Posterior vena cava (tissue), 2 donors: ENCODE measurements at regions not wholly inside any gene's neighbourhood (a gene's known extent, or its start where the extent isn't known, plus 50 kb on each side); places are given as distances from the start of the nearest gene placed in this dataset.

Experiments used
- DNase-seq: peaks from one replicate; pipeline ENCODE4 v3.0.0-alpha.2; 2020; ENCODE audit warnings: low spot score
- intact Hi-C, 2 donors: fragments of 100-400 bp; cut with DNase I; formaldehyde crosslinking; loops; one replicate each; pipeline versions ENCODE4 v1.14.1 to v1.14.2; 2022 to 2023
- donor health status: DM: yes; HTN: yes; CAD: no.
- donor health status: DM: yes; HTN: yes; CAD: no.

- no peak for DNase-seq
- intact Hi-C loops = no loop called here
These were observed 288.2 kb downstream of the PTPRU start for GRCh38 chr1:29524285-29525065.

- no peak for DNase-seq
- intact Hi-C loops = no loop called here
These were observed 287.3 kb downstream of the PTPRU start for GRCh38 chr1:29523576-29523975.

- intact Hi-C loops = no loop called here
- no peak for DNase-seq
These were observed 286.8 kb downstream of the PTPRU start for GRCh38 chr1:29523136-29523535.

GRCh38 chr1:29521811-29522580 lies 285.7 kb downstream of the PTPRU start:
- no peak for DNase-seq
- intact Hi-C loops = no loop called here

- no peak for DNase-seq
- intact Hi-C loops = no loop called here
These were observed 285.1 kb downstream of the PTPRU start for GRCh38 chr1:29521438-29521715.

- intact Hi-C loops = no loop called here
- no peak for DNase-seq
These were observed 284.5 kb downstream of the PTPRU start for GRCh38 chr1:29520571-29521437.

- intact Hi-C loops = no loop called here
- peak; percentile 62 for DNase-seq
These were observed 283.4 kb downstream of the PTPRU start for GRCh38 chr1:29519788-29520110.

GRCh38 chr1:29519108-29519787 lies 282.9 kb downstream of the PTPRU start:
- intact Hi-C loops = no loop called here
- no peak for DNase-seq

GRCh38 chr1:29518183-29518835 lies 282.0 kb downstream of the PTPRU start:
- no peak for DNase-seq

GRCh38 chr1:29517251-29518086 lies 281.1 kb downstream of the PTPRU start:
- DNase-seq = peak; percentile 49
- intact Hi-C loops = no loop called here

More at GRCh38 chr1:29518183-29518835, 282.0 kb downstream of the PTPRU start:
- intact Hi-C loops = no loop called here

GRCh38 chr1:29516063-29516820 lies 279.9 kb downstream of the PTPRU start:
- intact Hi-C loops = no loop called here
- DNase-seq = peak; percentile 31

- intact Hi-C loops = loop anchor here in 1 of 2 donors (2.0 kb wide), 1 partner anchor 75 kb away; no protein-coding TSS in a partner anchor
- DNase-seq = peak; percentile 11
These were observed 279.0 kb downstream of the PTPRU start for GRCh38 chr1:29515170-29515955.

GRCh38 chr1:29514361-29515169 lies 278.2 kb downstream of the PTPRU start:
- DNase-seq = peak; percentile 58
- intact Hi-C loops = loop anchor here in 1 of 2 donors (2.0 kb wide), 1 partner anchor 76 kb away; no protein-coding TSS in a partner anchor

- DNase-seq = peak; percentile 75
These were observed 277.0 kb downstream of the PTPRU start for GRCh38 chr1:29513357-29513756.

GRCh38 chr1:29511436-29511835 lies 275.1 kb downstream of the PTPRU start:
- DNase-seq = peak; percentile 20
- intact Hi-C loops = no loop called here

More at GRCh38 chr1:29513357-29513756, 277.0 kb downstream of the PTPRU start:
- intact Hi-C loops = no loop called here
